H7 (cell line): ENCODE measurements at regions not wholly inside any gene's neighbourhood (a gene's known extent, or its start where the extent isn't known, plus 50 kb on each side); places are given as distances from the start of the nearest gene placed in this dataset.
"Not testable (repeated sequence)": the region's sequence is repeated elsewhere in the genome, so short reads cannot be mapped to it uniquely, and the experiment has no call there.

Source experiments
- DNase-seq: peaks from one replicate; pipeline ENCODE4 v3.0.0; 2012
- H3K27me3 ChIP-seq: 2 replicates; pipeline ENCODE4 v1.6.0; 2011; ENCODE audit warnings: mild to moderate bottlenecking, low read length; ENCODE audit not compliant: control insufficient read depth, insufficient read depth
- H3K36me3 ChIP-seq: replicated peaks from 2 replicates; pipeline ENCODE4 v1.5.1; 2011; ENCODE audit warnings: low read length; ENCODE audit not compliant: control insufficient read depth, insufficient read depth
- H3K4me3 ChIP-seq: 2 replicates; pipeline ENCODE4 v1.5.1; 2011; ENCODE audit warnings: low read depth, mild to moderate bottlenecking, control low read depth, low read length, moderate library complexity; ENCODE audit not compliant: insufficient read depth

DNA sequence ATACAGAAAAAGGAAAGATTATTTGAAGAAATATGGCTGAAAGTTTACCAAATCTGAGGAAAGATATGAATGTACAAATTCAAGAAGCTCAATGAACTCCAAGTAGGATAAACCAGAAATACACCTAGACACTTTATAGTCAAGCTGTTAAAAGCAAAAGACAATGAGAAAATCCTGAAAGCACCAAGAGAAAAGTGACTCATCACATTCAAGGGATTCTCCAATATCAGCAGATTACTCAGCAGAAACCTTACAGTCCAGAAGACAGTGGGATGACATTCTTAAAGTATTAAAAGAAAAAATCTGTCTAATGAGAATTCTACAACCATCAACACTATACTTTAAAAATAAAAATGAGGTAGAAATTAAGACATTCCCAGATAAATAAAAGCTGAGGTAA is 223.8 kb upstream of the ZCCHC13 start:
- no peak overlapping the region for H3K4me3 ChIP-seq
- H3K27me3 ChIP-seq, result no peaks in the 10 kb centered on the region
- H3K36me3 ChIP-seq, result no peaks in the 10 kb centered on the region
- DNase-seq, result no peak

DNA sequence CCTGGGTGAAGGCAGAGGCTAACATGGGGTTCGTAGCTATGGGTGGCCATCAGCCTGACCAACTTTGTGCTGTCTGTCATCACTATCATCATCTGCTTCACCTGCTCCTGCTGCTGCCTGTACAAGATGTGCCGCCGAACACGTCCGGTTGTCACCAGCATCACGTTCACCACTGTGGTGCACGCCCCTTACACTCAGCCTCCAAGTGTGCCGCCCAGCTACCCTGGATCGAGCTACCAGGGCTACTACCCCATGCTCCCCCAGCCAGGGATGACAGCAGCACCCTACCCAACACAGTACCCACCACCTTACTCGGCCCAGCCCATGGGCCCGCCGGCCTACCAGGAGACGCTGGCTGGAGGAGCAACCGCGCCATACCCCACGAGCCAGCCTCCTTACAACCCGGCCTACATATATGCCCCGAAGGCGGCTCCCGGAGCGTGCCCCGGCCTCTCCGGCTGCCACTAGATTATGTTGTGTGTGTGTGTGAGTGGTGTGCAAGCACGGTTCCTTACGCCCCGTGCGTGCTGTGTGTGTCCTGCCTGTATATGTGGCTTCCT is 213.4 kb upstream of the XIST start:
- Histone ChIP-seq H3K36me3 (no peaks in the 10 kb centered on the region), H3K4me3 (no peak overlapping the region), H3K27me3 (no peaks in the 10 kb centered on the region)
- DNase-seq, result no peak

DNA sequence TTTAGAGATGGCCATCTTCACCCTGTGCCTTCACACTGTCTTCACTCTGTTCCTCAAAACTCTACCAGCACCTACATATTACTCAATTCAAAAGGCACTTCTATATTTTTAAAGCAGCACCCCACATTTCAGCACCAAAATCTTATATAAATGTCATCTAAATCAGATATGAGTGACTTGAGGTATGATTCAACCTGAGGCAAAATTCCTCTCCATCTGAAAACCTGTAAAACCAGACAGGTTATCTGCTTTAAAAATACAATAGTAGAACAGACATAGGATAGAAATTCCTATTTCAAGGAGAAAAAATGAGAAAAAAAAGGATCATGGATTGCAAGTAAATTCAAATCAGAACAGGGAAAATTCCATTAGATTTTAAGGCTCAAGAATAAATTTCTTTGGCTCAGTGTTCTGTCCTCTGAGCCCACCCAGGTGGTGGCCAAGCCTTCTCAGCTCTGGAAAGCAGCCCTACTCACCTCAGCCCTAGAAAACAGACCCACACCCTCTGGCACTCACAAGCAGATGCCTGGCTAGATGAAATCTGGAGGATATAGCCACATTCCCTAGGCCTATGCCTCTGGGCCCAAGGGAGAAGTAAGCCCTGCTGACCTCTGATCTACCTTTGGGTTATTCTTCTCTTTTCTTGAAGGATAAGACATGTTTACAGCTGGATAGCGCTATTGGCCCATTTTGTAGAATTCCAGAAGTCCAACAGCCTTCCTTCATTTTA is 211.1 kb upstream of the XIST start:
- no peak for DNase-seq
- H3K36me3 ChIP-seq, result no peaks in the 10 kb centered on the region
- H3K4me3 ChIP-seq, result no peak overlapping the region
- no peaks in the 10 kb centered on the region for H3K27me3 ChIP-seq

DNA sequence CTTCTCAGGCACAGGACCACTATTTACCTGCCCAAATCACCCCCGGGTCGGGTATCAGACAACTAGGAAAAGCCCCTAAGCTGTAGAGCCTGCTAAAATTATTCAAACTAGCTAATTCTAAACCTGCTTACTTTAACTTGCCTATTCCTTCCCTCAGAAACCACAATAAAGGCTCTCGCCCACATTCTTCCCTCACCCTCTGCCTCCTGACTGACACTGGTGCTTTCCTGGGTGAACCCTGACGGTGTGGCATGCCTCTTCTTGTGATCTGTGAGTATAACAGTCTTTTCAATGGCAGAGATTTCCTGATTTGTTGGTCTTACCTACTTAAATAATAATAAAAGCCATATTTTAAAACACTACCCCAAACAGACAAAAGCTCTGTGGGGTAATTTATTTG is 209.4 kb upstream of the XIST start:
- Histone ChIP-seq H3K36me3 (no peaks in the 10 kb centered on the region), H3K27me3 (no peaks in the 10 kb centered on the region), H3K4me3 (no peak overlapping the region)
- DNase-seq, result peak; percentile 17

DNA sequence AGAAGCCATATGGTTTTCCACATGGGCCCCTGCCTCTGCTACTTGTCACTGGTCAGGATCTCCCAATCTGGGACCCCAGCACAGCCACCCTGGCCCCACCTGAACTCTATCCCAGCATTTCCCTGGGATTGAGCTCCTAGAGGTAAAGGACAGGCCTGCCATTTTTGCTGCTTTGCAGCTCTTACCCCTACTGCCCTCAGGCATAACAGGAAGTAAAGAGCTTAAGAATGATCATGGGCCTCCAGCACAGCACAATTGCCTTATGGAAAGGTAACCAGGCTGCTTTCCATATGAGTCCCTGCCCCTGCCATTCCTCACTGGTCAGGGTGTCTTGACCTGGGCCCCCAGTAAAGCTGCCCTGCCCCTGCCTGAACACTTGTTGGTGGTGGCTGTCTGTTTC is 196.6 kb upstream of the XIST start:
- Histone ChIP-seq H3K36me3 (no peaks in the 10 kb centered on the region), H3K4me3 (no peak overlapping the region), H3K27me3 (no peaks in the 10 kb centered on the region)
- no peak for DNase-seq

DNA sequence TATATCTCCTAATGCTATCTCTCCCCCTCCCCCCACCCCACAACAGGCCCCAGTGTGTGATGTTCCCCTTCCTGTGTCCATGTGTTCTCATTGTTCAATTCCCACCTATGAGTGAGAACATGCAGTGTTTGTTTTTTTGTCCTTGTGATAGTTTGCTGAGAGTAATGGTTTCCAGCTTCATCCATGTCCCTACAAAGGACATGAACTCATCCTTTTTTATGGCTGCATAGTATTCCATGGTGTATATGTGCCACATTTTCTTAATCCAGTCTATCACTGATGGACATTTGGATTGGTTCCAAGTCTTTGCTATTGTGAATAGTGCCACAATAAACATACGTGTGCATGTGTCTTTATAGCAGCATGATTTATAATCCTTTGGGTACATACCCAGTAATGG is 181.6 kb upstream of the XIST start:
- H3K4me3 ChIP-seq, H3K36me3 ChIP-seq, H3K27me3 ChIP-seq, DNase-seq: not testable (repeated sequence)

DNA sequence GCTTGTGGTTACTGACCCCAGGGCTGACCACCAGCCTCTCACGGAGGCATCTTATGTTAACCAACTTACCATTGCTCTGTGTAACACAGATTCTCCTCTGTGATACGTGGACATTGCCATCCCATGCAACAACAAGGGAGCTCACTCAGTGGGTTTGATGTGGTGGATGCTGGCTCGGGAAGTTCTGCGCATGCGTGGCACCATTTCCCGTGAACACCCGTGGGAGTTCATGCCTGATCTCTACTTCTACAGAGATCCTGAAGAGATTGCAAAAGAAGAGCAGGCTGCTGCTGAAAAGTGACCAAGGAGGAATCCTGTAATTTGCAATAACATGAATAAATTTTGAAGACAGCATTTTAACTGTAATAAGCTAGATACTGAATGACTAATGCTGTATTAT is 179.0 kb upstream of the XIST start:
- not testable (repeated sequence) for DNase-seq, H3K27me3 ChIP-seq, H3K4me3 ChIP-seq, H3K36me3 ChIP-seq

DNA sequence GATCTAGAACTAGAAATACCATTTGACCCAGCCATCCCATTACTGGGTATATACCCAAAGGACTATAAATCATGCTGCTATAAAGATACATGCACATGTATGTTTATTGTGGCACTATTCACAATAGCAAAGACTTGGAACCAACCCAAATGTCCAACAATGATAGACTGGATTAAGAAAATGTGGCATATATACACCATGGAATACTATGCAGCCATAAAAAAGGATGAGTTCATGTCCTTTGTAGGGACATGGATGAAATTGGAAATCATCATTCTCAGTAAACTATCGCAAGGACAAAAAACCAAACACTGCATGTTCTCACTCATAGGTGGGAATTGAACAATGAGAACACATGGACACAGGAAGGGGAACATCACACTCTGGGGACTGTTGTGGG is 178.3 kb upstream of the XIST start:
- not testable (repeated sequence) for DNase-seq, H3K4me3 ChIP-seq, H3K27me3 ChIP-seq, H3K36me3 ChIP-seq

DNA sequence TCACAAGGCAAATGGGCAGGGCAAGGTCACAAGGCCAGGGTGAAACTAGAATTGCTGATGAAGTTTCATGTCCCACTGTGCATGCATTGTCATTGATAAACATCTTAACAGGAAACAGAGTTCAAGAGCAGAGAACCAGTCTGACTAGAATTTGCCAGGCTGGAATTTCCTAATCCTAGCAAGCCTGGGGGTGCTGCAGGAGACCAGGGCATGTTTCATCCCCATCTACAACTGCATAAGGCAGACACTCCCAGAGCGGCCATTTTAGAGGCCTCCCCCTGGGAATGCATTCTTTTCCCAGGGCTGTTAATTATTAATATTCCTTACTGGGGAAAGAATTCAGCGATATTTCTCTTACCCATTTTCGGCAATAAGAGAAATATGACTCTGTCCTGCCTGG is 172.6 kb upstream of the XIST start:
- not testable (repeated sequence) for DNase-seq, H3K27me3 ChIP-seq, H3K4me3 ChIP-seq

DNA sequence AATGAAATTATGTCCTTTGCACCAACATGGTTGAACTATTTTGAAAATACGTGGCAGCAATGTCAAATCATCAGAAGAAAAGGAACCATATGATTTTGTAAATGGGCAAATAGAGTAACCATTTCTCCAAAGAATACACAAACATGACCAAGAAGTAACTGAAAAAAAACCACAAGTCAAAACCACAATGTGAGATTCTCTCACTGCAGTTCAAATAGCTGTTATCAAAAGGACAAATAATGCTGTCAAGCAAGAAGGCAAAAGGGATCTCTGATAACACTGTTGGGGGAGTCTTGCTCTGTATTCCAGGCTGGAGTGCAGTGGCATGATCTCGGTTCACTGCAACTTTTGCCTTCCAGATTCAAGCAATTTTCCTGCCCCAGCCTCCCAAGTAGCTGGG is 170.7 kb upstream of the XIST start:
- no peak for DNase-seq
- H3K27me3 ChIP-seq, result no peaks in the 10 kb centered on the region
- H3K4me3 ChIP-seq, result no peak overlapping the region
- no peaks in the 10 kb centered on the region for H3K36me3 ChIP-seq

More for the DNA sequence above, 172.6 kb upstream of the XIST start:
- not testable (repeated sequence) for H3K36me3 ChIP-seq

DNA sequence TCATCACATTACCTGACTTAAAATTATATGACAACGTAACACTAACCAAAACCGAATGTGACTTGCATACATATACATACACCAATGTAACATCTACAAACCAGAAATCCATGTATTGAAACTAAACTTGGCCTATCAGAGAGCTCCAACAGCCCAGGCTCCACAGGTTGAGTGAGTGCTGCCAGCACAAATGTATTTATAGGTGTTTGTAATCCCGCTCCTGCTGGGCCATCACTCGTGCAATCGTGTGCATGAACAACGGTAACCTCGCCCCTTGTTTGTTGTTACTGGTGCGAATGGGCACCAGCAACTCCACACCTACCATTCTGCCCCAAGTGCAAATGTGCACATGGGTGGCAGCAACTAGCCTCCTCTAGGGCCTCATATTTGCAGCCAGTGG is 165.7 kb upstream of the XIST start:
- H3K36me3 ChIP-seq, result no peaks in the 10 kb centered on the region
- no peak overlapping the region for H3K4me3 ChIP-seq
- no peak for DNase-seq
- no peaks in the 10 kb centered on the region for H3K27me3 ChIP-seq

DNA sequence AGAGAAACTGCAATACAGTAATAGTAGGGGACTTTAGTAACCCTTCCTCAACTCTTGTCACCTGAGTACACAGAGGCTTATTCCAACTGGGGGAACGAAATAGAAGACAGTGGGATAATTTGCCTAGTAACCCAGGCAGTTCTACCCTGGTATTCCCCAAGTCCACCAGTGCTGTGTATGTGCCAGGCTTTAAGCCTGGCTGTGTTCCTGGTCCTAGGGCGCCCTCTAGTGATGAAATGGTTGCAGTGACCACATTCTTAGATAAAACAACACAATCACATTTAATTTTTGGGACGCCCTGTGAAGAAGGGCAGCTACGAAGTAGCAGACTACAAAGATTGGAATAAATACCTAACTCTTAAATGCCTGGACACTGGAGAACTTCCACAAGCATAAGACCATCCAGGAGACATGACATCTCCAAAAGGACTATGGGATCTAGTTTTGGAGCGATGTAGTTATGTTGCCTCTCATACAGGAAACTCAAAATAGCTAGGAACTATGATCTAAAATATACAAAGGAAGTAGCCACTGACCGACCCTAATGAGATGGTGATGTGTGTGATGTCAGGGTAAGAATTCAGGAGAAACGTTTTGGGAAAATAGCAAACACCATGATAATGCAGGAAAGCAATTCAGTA is 163.0 kb upstream of the XIST start:
- Histone ChIP-seq H3K27me3 (no peaks in the 10 kb centered on the region), H3K4me3 (no peak overlapping the region), H3K36me3 (no peaks in the 10 kb centered on the region)
- DNase-seq, result peak; percentile 63

DNA sequence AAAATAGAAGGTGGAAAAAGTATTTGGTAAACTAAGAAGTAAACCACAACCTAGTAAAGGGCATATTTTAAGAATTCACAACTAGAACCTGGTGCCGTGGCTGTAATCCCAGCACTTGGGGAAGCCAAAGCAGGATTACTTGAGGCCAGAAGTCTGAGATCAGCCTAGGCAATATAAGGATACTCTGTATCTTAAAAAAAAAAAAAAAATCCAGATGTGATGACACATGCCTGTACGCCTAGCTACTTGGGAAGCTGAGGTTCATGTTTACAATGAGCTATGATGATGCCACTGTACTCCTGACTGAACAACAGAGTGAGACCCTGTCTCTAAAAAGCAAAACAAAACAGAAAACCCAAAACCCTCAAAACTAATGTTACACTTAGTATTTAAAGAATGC is 156.5 kb upstream of the XIST start:
- no peak overlapping the region for H3K4me3 ChIP-seq
- no peak for DNase-seq
- H3K27me3 ChIP-seq, result no peaks in the 10 kb centered on the region
- peaks cover 1% of the 10 kb centered on the region for H3K36me3 ChIP-seq

DNA sequence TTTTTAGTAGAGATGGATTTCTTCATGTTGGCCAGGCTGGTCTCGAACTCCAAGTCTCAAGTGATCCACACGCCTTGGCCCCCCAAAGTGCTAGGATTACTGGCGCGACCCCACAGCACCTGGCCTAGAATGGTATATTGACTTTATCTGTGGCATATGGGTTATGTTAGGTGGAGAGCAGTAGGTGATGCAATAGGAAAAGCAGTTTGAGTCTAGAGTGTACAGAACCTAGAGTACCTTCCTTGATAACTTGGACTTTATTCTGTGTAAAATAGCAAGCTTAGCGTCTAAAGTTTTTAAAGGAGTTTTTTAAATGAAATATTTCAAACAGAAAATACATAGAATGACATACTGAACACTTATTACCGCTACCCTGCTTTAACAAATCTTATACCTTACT is 139.5 kb upstream of the XIST start:
- no peak for DNase-seq
- H3K27me3 ChIP-seq, result no peaks in the 10 kb centered on the region
- peaks cover 9% of the 10 kb centered on the region for H3K36me3 ChIP-seq
- H3K4me3 ChIP-seq, result no peak overlapping the region

DNA sequence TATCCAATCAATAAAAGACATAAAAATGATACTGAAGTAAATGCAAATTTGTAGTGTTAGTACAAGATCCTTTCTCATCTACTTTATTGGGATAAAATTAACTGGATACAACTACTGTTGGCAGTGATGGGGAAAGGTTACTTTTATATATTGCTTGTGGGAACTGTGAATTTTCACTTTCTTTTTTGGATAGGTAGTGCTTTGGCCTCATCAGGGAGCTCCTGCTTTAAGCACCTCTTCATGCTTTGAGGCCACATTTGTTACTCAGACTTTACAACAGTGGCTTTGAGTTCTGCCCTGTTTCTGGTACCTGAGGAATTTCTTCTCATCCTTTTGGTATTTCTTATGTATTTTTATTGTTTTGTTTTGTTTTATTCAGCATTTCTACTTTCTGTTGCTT is 134.7 kb upstream of the XIST start:
- no peaks in the 10 kb centered on the region for H3K27me3 ChIP-seq
- no peak for DNase-seq
- no peak overlapping the region for H3K4me3 ChIP-seq
- H3K36me3 ChIP-seq, result peaks cover 2% of the 10 kb centered on the region
